ENCODE measurements at regions not wholly inside any gene's neighbourhood (a gene's known extent, or its start where the extent isn't known, plus 50 kb on each side); places are given as distances from the start of the nearest gene placed in this dataset.

DNA sequence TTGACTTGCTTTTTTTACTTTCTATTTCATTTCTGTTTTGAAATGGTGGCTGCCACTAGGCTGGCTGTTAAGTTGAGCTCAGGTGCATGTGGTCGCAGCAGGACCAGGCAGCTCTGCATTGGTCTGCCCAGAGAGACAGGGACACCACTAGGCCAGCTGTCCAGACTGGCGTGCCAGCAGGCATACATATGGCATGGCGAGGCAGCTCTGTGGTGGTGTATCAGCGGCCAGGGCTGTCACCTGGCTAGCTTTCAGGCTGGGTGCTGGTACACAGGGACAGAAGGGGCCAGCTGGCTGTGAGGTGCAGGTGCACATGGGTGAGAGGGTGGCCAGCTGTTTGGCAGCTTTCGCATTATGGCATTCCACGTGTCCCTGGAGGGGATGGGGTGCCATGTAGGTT, 654.0 kb upstream of the ACO1 start:
- no peaks in the 10 kb centered on the region for H3K36me3 ChIP-seq
- no peak overlapping the region for H3K27ac ChIP-seq
- intact Hi-C loops (cut with DNase I) = no loop called here
- no peak overlapping the region for H3K4me3 ChIP-seq
- H3K9me3 ChIP-seq = no peaks in the 10 kb centered on the region
- ATAC-seq (no peak), DNase-seq (peak in 1 of 4 donors; percentile 48)
- no peaks in the 10 kb centered on the region for H3K27me3 ChIP-seq
- TF ChIP-seq, protein P1, sequence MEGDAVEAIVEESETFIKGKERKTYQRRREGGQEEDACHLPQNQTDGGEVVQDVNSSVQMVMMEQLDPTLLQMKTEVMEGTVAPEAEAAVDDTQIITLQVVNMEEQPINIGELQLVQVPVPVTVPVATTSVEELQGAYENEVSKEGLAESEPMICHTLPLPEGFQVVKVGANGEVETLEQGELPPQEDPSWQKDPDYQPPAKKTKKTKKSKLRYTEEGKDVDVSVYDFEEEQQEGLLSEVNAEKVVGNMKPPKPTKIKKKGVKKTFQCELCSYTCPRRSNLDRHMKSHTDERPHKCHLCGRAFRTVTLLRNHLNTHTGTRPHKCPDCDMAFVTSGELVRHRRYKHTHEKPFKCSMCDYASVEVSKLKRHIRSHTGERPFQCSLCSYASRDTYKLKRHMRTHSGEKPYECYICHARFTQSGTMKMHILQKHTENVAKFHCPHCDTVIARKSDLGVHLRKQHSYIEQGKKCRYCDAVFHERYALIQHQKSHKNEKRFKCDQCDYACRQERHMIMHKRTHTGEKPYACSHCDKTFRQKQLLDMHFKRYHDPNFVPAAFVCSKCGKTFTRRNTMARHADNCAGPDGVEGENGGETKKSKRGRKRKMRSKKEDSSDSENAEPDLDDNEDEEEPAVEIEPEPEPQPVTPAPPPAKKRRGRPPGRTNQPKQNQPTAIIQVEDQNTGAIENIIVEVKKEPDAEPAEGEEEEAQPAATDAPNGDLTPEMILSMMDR (IDR thresholded peaks at IDR 0.05) = no peak
- no peaks in the 10 kb centered on the region for H3K4me1 ChIP-seq

DNA sequence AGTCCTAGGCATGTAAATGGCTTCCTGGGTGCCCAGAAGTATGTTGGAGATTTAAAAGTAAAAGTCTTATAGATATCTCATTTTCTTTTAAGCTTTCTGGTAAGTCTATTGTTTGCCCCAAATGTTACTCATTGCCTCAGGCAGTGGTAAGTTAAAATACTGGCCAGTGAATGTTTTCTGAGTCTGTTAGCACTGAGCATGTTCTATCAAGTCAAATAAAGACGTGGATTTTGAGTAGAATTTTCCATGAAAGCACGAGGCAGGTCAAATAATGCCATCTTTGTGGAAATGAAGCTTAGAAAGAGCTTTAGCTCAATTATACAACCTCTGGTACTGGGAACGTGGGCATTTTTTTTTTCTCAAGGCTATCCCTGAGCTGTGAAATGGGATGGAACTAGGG, 651.3 kb upstream of the ACO1 start:
- Histone ChIP-seq H3K27me3 (no peaks in the 10 kb centered on the region), H3K9me3 (no peaks in the 10 kb centered on the region), H3K36me3 (no peaks in the 10 kb centered on the region), H3K4me1 (no peaks in the 10 kb centered on the region), H3K4me3 (no peak overlapping the region), H3K27ac (no peak overlapping the region)
- ATAC-seq (no peak), DNase-seq (no peak)
- TF ChIP-seq, protein P1 (IDR thresholded peaks at IDR 0.05) = no peak
- intact Hi-C loops (cut with DNase I) = no loop called here

DNA sequence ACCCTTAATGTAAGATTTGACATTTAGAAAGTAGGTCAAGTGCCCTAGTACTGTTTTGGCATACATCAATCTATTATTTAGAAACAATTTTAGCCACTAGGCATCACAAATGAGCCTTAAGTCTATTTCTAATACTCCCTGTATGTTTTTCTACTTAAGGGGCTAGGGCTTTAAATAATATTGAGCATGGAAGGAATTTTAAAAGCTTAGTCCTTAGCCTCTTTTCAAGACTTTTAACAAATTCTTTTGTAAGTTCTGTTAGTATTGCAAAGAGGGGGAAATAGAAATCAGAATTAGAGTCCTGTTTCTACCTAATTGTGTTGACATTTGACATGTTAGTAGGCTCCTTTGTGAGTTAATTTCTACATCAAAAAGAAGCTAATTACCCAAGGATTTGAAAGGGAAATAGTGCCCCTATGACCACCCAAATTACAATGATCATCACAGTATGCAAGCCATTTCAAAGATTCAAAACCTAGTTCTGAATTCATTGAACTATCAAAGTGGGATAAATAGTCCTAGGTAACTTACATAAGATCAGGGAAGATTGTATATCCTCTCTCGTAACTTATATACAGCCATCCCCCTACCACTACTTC, 647.8 kb upstream of the ACO1 start:
- TF ChIP-seq, protein P1 (IDR thresholded peaks at IDR 0.05) = no peak
- no peaks in the 10 kb centered on the region for H3K27me3 ChIP-seq

DNA sequence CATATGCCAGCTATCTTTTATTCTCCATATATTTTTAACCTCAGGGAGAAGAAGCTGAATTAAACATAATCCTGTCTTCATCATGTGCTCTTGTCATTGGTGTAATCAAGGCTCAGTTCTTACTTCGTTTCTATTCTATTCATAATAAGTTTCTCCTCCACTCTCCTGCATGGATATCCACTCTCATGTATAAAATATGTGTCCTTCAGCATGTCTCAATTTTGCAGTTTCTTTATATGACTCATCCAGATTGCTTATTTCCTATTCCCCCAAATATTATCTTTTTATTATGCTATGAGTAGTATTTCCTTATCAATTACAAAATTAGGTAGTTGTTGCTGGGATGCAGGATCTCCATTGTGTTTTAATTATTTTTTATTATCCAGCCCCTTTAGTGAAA, 643.7 kb upstream of the ACO1 start:
- ATAC-seq (no peak), DNase-seq (no peak)
- Histone ChIP-seq H3K4me3 (no peak overlapping the region), H3K27ac (no peak overlapping the region), H3K4me1 (no peaks in the 10 kb centered on the region), H3K27me3 (no peaks in the 10 kb centered on the region), H3K9me3 (no peaks in the 10 kb centered on the region), H3K36me3 (no peaks in the 10 kb centered on the region)
- TF ChIP-seq, protein P1 (IDR thresholded peaks at IDR 0.05) = no peak
- intact Hi-C loops (cut with DNase I) = no loop called here

More for the DNA sequence above, 647.8 kb upstream of the ACO1 start:
- intact Hi-C loops (cut with DNase I) = no loop called here
- ATAC-seq (no peak), DNase-seq (no peak)
- H3K4me1 ChIP-seq = no peaks in the 10 kb centered on the region
- H3K36me3 ChIP-seq = no peaks in the 10 kb centered on the region
- no peak overlapping the region for H3K4me3 ChIP-seq
- H3K9me3 ChIP-seq = no peaks in the 10 kb centered on the region
- H3K27ac ChIP-seq = no peak overlapping the region

DNA sequence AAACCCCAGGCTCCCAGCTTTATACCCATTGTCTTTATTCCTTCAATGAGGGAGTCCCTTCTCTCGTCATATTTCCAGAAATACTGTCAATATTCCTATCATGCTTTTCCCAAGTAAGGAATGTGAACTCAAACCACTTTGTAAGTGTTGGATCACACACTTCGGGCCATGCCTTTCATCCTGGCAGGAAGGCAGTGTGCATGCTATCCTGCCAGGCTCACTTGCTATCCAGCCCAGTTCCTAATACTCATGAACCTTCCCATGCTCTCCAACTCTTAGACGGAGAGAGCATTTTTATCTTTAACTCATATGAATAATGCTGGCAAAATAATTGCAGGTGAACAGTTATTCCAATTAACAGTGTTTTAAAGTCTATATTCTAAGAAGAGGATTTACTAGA, 639.9 kb upstream of the ACO1 start:
- no peaks in the 10 kb centered on the region for H3K27me3 ChIP-seq
- DNase-seq (no peak), ATAC-seq (no peak)
- intact Hi-C loops (cut with DNase I) = no loop called here
- H3K4me1 ChIP-seq = no peaks in the 10 kb centered on the region
- H3K9me3 ChIP-seq = peaks cover 0 to 3% of the 10 kb centered on the region in 2 donors
- H3K27ac ChIP-seq = no peak overlapping the region
- no peaks in the 10 kb centered on the region for H3K36me3 ChIP-seq
- TF ChIP-seq, protein P1 (IDR thresholded peaks at IDR 0.05) = no peak
- H3K4me3 ChIP-seq = no peak overlapping the region
